SK-N-SH (cell line): ENCODE measurements at regions not wholly inside any gene's neighbourhood (a gene's known extent, or its start where the extent isn't known, plus 50 kb on each side); places are given as distances from the start of the nearest gene placed in this dataset.

Experiments
- CTCF ChIA-PET: fragments of 300-600, 350-600 bp; formaldehyde crosslinking; extraction: SDS; loops from one replicate; lab custom pipeline; 2021; lab: Yijun Ruan, JAX
- POLR2A ChIA-PET: fragments of 350-600 bp; sonication (Branson Sonifier 250); formaldehyde crosslinking; extraction: SDS; loops from one replicate; lab custom pipeline; 2020; ENCODE audit warnings: antibody characterized with exemption, inconsistent platforms; lab: Yijun Ruan, JAX
- DNase-seq: peaks from one replicate; pipeline ENCODE4 v3.0.0; 2012
- H2AFZ ChIP-seq: fragments of 200-600 bp; sonication (generic); 2 replicates; pipeline ENCODE4 v1.8.1; 2016; ENCODE audit warnings: antibody characterized with exemption, mild to moderate bottlenecking, low read depth
- H3F3A ChIP-seq: fragments of 200-600 bp; sonication (generic); replicated peaks from 2 replicates; pipeline ENCODE3; 2016; ENCODE audit warnings: antibody characterized with exemption, mild to moderate bottlenecking; ENCODE audit not compliant: insufficient read depth
- H3K27ac ChIP-seq, 2 experiments: fragments of 200-500 bp in 1 of 2; fragments of 200-600 bp in 1 of 2; sonication (Bioruptor generic) in 1 of 2; sonication (generic), shearing (Covaris generic) in 1 of 2; 2 replicates each; pipeline versions ENCODE4 v1.5.1 to v1.6.1; 2014 to 2016; ENCODE audit warnings: low read depth in 2 of 2, inconsistent platforms in 1 of 2, low read length in 1 of 2, mild to moderate bottlenecking in 1 of 2, mixed read lengths in 1 of 2
- H3K27me3 ChIP-seq: fragments of 200-600 bp; sonication (generic), shearing (Covaris generic); 2 replicates; pipeline ENCODE4 v1.6.1; 2016; ENCODE audit warnings: mixed run types; ENCODE audit not compliant: insufficient read depth
- H3K36me3 ChIP-seq, 2 experiments: fragments of 200-500 bp in 1 of 2; fragments of 200-600 bp in 1 of 2; sonication (Bioruptor generic) in 1 of 2; sonication (generic) in 1 of 2; replicated peaks in 1 of 2; 2 replicates each; pipeline versions ENCODE3 to v1.5.1; 2014 to 2016; ENCODE audit warnings: low read length in 1 of 2, mild to moderate bottlenecking in 1 of 2; ENCODE audit not compliant: insufficient read depth in 2 of 2, control insufficient read depth in 1 of 2
- H3K4me1 ChIP-seq, 2 experiments: fragments of 200-500 bp in 1 of 2; fragments of 200-600 bp in 1 of 2; sonication (Bioruptor generic) in 1 of 2; sonication (generic), shearing (Covaris generic) in 1 of 2; 2 replicates each; pipeline versions ENCODE4 v1.5.1 to v1.6.1; 2014 to 2016; ENCODE audit warnings: low read depth in 1 of 2, low read length in 1 of 2, mixed run types in 1 of 2; ENCODE audit not compliant: insufficient read depth in 2 of 2, control insufficient read depth in 1 of 2
- H3K4me2 ChIP-seq: fragments of 200-600 bp; sonication (generic), shearing (Covaris generic); 2 replicates; pipeline ENCODE4 v1.6.1; 2017; ENCODE audit warnings: mixed run types
- H3K4me3 ChIP-seq, 2 experiments: fragments of 200-500 bp in 1 of 2; fragments of 200-600 bp in 1 of 2; sonication (Bioruptor generic) in 1 of 2; sonication (generic), shearing (Covaris generic) in 1 of 2; 2 replicates each; pipeline versions ENCODE4 v1.5.1 to v1.8.1; 2014 to 2016; ENCODE audit warnings: low read depth in 2 of 2, inconsistent platforms in 1 of 2, low read length in 1 of 2, mild to moderate bottlenecking in 1 of 2, mixed read lengths in 1 of 2, moderate library complexity in 1 of 2
- H3K79me2 ChIP-seq: fragments of 200-600 bp; sonication (generic); 2 replicates; pipeline ENCODE4 v1.8.1; 2017; ENCODE audit warnings: mild to moderate bottlenecking; ENCODE audit not compliant: insufficient read depth
- H3K9ac ChIP-seq: fragments of 200-600 bp; sonication (generic); 2 replicates; pipeline ENCODE4 v1.6.1; 2017; ENCODE audit warnings: mixed run types
- H3K9me2 ChIP-seq: fragments of 200-600 bp; sonication (generic); 2 replicates; pipeline ENCODE4 v1.6.1; 2017; ENCODE audit warnings: mixed run types
- H3K9me3 ChIP-seq: fragments of 200-600 bp; sonication (generic); 2 replicates; pipeline ENCODE4 v1.6.1; 2017; ENCODE audit warnings: mixed run types, mild to moderate bottlenecking, moderate library complexity
- H4K20me1 ChIP-seq: fragments of 200-600 bp; sonication (generic); 2 replicates; pipeline ENCODE4 v1.6.1; 2017; ENCODE audit warnings: mild to moderate bottlenecking, mixed run types; ENCODE audit not compliant: insufficient read depth
- CTCF ChIP-seq: fragments of 200-600 bp; sonication (generic); IDR thresholded peaks from 2 replicates; pipeline ENCODE4 v1.6.1; 2017; ENCODE audit warnings: antibody characterized with exemption, mild to moderate bottlenecking, moderate library complexity
- EZH2phosphoT487 ChIP-seq: fragments of 200-600 bp; sonication (generic); IDR thresholded peaks from 2 replicates; pipeline ENCODE4 v1.6.1; 2017; ENCODE audit warnings: low read depth, mixed run types, mild to moderate bottlenecking, antibody characterized with exemption, moderate library complexity, borderline replicate concordance
- FOXJ3 ChIP-seq: sonication (generic); formaldehyde crosslinking; IDR thresholded peaks from 2 replicates; pipeline ENCODE4 v1.5.1; 2020; ENCODE audit warnings: mild to moderate bottlenecking, missing genetic modification reagents
- FOXM1 ChIP-seq: IDR thresholded peaks from 2 replicates; pipeline ENCODE4 v1.4.0; 2012; ENCODE audit warnings: low read depth, mild to moderate bottlenecking
- GATA2 ChIP-seq: sonication (generic); formaldehyde crosslinking; IDR thresholded peaks from 2 replicates; pipeline ENCODE4 v1.5.0; 2020; ENCODE audit warnings: mild to moderate bottlenecking, missing genetic modification reagents
- JUND ChIP-seq: IDR thresholded peaks from 2 replicates; pipeline ENCODE4 v1.4.0; 2012
- MAX ChIP-seq: IDR thresholded peaks from 2 replicates; pipeline ENCODE4 v1.4.0; 2012; ENCODE audit warnings: low read depth
- MEF2A ChIP-seq: IDR thresholded peaks from 2 replicates; pipeline ENCODE4 v1.4.0; 2012; ENCODE audit warnings: low read depth, borderline replicate concordance
- MXI1 ChIP-seq: IDR thresholded peaks from 2 replicates; pipeline ENCODE4 v1.6.1; 2012; ENCODE audit warnings: mild to moderate bottlenecking, low read depth, low read length, improper control_type of control experiment
- NRF1 ChIP-seq: IDR thresholded peaks from 2 replicates; pipeline ENCODE4 v1.6.1; 2012; ENCODE audit warnings: low read depth, mild to moderate bottlenecking, low read length
- PBX3 ChIP-seq: IDR thresholded peaks from 2 replicates; pipeline ENCODE4; 2012
- POLR2AphosphoS5 ChIP-seq: IDR thresholded peaks from 2 replicates; pipeline ENCODE4 v1.6.1; 2012; ENCODE audit warnings: low read depth, low read length
- RAD21 ChIP-seq: IDR thresholded peaks from 2 replicates; pipeline ENCODE4 v1.6.1; 2012; ENCODE audit warnings: mild to moderate bottlenecking, low read length
- RCOR1 ChIP-seq: fragments of 150-350 bp; IDR thresholded peaks from 2 replicates; pipeline ENCODE4 v1.6.1; 2017; ENCODE audit warnings: antibody characterized with exemption, low read length
- RFX5 ChIP-seq: IDR thresholded peaks from 2 replicates; pipeline ENCODE4 v1.6.1; 2012; ENCODE audit warnings: mild to moderate bottlenecking, improper control_type of control experiment, low read length
- TCF12 ChIP-seq: IDR thresholded peaks from 2 replicates; pipeline ENCODE4 v1.4.0; 2012
- USF1 ChIP-seq: IDR thresholded peaks from 2 replicates; pipeline ENCODE4 v1.4.0; 2012; ENCODE audit warnings: low read depth, borderline replicate concordance
- USF2 ChIP-seq: fragments of 150-350 bp; IDR thresholded peaks from 2 replicates; pipeline ENCODE4 v1.6.1; 2017; ENCODE audit warnings: antibody characterized with exemption, low read length, low read depth, borderline replicate concordance
- WGBS: methylation state at CpG from one replicate; pipeline ENCODE4 v1.1.6; 2017; ENCODE audit warnings: low lambda C conversion rate; 5-methylcytosine and 5-hydroxymethylcytosine counted together

- no peaks in the 10 kb centered on the region for H3K9me2 ChIP-seq
- peaks cover 7 to 16% of the 10 kb centered on the region in 2 experiments for H3K4me1 ChIP-seq
- WGBS, result 78% methylated on average over 3 of the region's 3 CpGs
- no peak overlapping the region for H2AFZ ChIP-seq
- no peak overlapping the region for H3K9ac ChIP-seq
- H3K27ac ChIP-seq, result no peak overlapping the region
- H3K4me2 ChIP-seq, result no peak overlapping the region
- POLR2A ChIA-PET, result no interaction called here
- H3F3A ChIP-seq, result peaks cover 9% of the 10 kb centered on the region
- DNase-seq, result no peak
- CTCF ChIA-PET, result interaction anchor here (1.7 to 3.1 kb wide), 2 partner anchors 11 to 620 kb away, joined by 3 to 15 read pairs; no protein-coding TSS in a partner anchor
- no peaks in the 10 kb centered on the region for H4K20me1 ChIP-seq
- no peak for TF ChIP-seq JUND
- no peaks in the 10 kb centered on the region for H3K79me2 ChIP-seq
- no peaks in the 10 kb centered on the region for H3K27me3 ChIP-seq
- H3K36me3 ChIP-seq, result no peaks in the 10 kb centered on the region
- no peak overlapping the region for H3K4me3 ChIP-seq
- H3K9me3 ChIP-seq, result no peaks in the 10 kb centered on the region
Observed at GRCh38 chr1:59078866-59079265, 218.0 kb upstream of the FGGY start.

- Histone ChIP-seq H3K79me2 (no peaks in the 10 kb centered on the region), H3K9ac (no peak overlapping the region), H2AFZ (0 out of 2 replicates have a peak overlapping the region, but pooled peaks have one; percentile 2), H3F3A (peaks cover 9% of the 10 kb centered on the region), H3K27me3 (no peaks in the 10 kb centered on the region), H3K4me2 (no peak overlapping the region), H3K27ac (peak overlapping the region in 1 of 2 experiments; percentile 7; a peak in 1 of 4 replicates), H3K9me3 (no peaks in the 10 kb centered on the region), H3K9me2 (no peaks in the 10 kb centered on the region), H3K4me3 (no peak overlapping the region), H4K20me1 (no peaks in the 10 kb centered on the region), H3K36me3 (no peaks in the 10 kb centered on the region), H3K4me1 (peaks cover 12 to 23% of the 10 kb centered on the region in 2 experiments)
- POLR2A ChIA-PET, result no interaction called here
- CTCF ChIA-PET, result no interaction called here
- WGBS, result 38% methylated on average over 3 of the region's 3 CpGs
- TF ChIP-seq TCF12 (no peak), PBX3 (peak; percentile 38; the same call in 1 of the 2 replicates)
- no peak for DNase-seq
Observed at GRCh38 chr1:59079434-59080140, 217.3 kb upstream of the FGGY start.

- Histone ChIP-seq H4K20me1 (no peaks in the 10 kb centered on the region), H3K27me3 (no peaks in the 10 kb centered on the region), H3F3A (peaks cover 9% of the 10 kb centered on the region), H3K36me3 (no peaks in the 10 kb centered on the region), H3K9ac (no peak overlapping the region), H3K79me2 (no peaks in the 10 kb centered on the region), H3K9me2 (no peaks in the 10 kb centered on the region), H3K9me3 (no peaks in the 10 kb centered on the region), H3K4me3 (no peak overlapping the region), H3K27ac (no peak overlapping the region), H3K4me1 (peaks cover 12 to 24% of the 10 kb centered on the region in 2 experiments), H2AFZ (no peak overlapping the region), H3K4me2 (no peak overlapping the region)
- ChIA-PET CTCF (interaction anchor here (0.8 to 1.7 kb wide), 2 partner anchors 10 to 13 kb away, joined by 3 read pairs; no protein-coding TSS in a partner anchor), POLR2A (no interaction called here)
- no peak for DNase-seq
- WGBS, result 100% methylated on average over 1 of the region's 1 CpG
- TF ChIP-seq RCOR1 (no peak), POLR2AphosphoS5 (no peak), RAD21 (no peak), FOXJ3 (CRISPR knock-in tag) (no peak), GATA2 (CRISPR knock-in tag) (no peak), USF1 (no peak), JUND (no peak), USF2 (no peak), FOXM1 (no peak), RFX5 (no peak), MXI1 (no peak), MAX (no peak), NRF1 (no peak), EZH2phosphoT487 (no peak), MEF2A (no peak), TCF12 (no peak), CTCF (no peak)
Observed at GRCh38 chr1:59081181-59081580, 215.7 kb upstream of the FGGY start.
